ENCODE measurements at regions not wholly inside any gene's neighbourhood (a gene's known extent, or its start where the extent isn't known, plus 50 kb on each side); places are given as distances from the start of the nearest gene placed in this dataset.

DNA sequence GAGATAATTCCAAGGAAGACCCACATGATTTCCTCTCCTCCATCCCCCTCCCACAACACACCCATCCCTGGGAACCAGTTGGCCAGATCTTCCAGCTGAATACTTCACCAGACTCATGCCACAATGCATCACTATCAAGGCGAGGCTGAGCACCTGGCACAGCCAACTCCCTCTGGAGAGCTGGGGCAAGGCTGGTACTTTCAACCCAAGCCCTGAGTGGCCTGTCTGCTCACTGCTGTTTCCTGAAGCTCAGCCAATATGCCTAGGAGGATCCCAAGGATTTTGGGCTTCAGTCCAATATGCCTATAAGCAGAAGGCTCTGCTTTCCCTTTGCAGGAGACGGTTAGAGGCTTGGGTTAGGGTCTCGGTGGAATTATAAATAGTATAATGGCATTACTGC lies 90.9 kb upstream of the NEO1 start:
- no peak for ATAC-seq
- no peak overlapping the region for H3K27ac ChIP-seq
- no peaks in the 10 kb centered on the region for H3K27me3 ChIP-seq (ENCODE audit: low read depth)
- TF ChIP-seq, protein P1, sequence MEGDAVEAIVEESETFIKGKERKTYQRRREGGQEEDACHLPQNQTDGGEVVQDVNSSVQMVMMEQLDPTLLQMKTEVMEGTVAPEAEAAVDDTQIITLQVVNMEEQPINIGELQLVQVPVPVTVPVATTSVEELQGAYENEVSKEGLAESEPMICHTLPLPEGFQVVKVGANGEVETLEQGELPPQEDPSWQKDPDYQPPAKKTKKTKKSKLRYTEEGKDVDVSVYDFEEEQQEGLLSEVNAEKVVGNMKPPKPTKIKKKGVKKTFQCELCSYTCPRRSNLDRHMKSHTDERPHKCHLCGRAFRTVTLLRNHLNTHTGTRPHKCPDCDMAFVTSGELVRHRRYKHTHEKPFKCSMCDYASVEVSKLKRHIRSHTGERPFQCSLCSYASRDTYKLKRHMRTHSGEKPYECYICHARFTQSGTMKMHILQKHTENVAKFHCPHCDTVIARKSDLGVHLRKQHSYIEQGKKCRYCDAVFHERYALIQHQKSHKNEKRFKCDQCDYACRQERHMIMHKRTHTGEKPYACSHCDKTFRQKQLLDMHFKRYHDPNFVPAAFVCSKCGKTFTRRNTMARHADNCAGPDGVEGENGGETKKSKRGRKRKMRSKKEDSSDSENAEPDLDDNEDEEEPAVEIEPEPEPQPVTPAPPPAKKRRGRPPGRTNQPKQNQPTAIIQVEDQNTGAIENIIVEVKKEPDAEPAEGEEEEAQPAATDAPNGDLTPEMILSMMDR (IDR thresholded peaks at IDR 0.05): no peak
- H3K36me3 ChIP-seq: no peaks in the 10 kb centered on the region
- no peak overlapping the region for H3K4me3 ChIP-seq
- H3K4me1 ChIP-seq: no peaks in the 10 kb centered on the region
- intact Hi-C loops (cut with DNase I): no loop called here
- no peaks in the 10 kb centered on the region for H3K9me3 ChIP-seq
- DNase-seq: no peak

DNA sequence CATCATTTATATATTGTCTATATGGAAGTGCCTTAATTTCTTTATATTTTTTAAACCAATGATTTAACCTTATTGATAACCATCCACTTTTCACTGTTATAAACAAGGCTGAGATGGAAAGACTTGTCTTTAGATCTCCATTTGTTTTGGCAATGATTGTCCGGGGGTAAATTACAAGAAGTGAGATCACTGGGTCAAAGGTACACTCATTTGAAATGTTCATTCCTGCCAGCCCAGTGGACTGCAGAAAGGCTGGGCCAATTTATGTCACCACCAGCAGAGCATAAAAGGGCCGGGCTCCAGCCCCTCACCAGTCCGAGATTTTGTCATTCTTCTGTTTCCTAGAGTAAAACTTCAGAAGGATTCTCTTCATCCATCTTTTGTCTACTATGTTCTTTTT lies 93.6 kb upstream of the NEO1 start:
- H3K4me3 ChIP-seq: no peak overlapping the region
- H3K27me3 ChIP-seq (ENCODE audit: low read depth): no peaks in the 10 kb centered on the region

DNA sequence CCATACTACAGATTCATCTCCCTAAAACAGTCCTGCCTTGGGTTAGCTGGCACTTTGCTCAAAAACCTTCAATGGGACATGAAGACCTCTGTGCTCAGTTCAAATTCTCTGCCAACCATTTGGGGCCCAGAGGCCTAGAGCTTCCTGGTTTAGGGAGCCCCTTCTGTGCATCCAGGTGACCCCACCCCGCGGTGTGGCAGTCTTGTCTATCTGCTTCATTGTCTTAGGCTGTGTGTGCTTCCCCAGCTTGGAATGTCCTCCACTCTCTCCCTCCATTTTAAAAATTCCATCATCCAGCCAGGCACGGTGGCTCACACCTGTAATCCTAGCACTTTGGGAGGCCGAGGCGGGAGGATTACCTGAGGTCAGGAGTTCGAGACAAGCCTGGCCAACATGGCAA lies 99.0 kb upstream of the NEO1 start:
- TF ChIP-seq, protein P1 (IDR thresholded peaks at IDR 0.05): no peak
- Histone ChIP-seq H3K36me3 (no peaks in the 10 kb centered on the region), H3K27me3 (ENCODE audit: low read depth) (no peaks in the 10 kb centered on the region), H3K4me1 (no peaks in the 10 kb centered on the region), H3K9me3 (peaks cover 1% of the 10 kb centered on the region), H3K4me3 (no peak overlapping the region), H3K27ac (no peak overlapping the region)
- intact Hi-C loops (cut with DNase I): no loop called here
- no peak for DNase-seq
- no peak for ATAC-seq

More for the DNA sequence above, 93.6 kb upstream of the NEO1 start:
- ATAC-seq: no peak
- intact Hi-C loops (cut with DNase I): no loop called here
- Histone ChIP-seq H3K9me3 (no peaks in the 10 kb centered on the region), H3K27ac (no peak overlapping the region), H3K36me3 (no peaks in the 10 kb centered on the region), H3K4me1 (no peaks in the 10 kb centered on the region)
- no peak for DNase-seq
- TF ChIP-seq, protein P1 (IDR thresholded peaks at IDR 0.05): no peak

DNA sequence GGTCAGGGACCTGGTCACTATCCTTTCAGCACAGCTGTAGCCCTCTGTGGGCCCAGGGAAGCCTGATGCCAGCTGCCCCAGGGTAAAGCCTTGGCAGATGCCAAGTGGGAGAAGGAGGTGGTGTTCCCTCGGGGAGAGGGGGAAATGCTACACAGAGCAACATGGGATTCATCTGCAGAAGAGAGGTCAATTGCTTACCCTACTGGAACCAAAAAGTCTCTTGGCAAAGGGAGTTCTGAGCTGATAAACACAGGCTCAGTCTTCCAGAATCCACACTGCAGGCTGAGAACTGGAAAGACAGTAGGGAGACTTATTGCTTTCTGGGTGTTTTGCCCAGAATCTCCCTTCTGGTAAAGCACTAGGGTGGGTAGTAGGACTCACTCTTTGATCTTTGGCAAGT lies 100.1 kb upstream of the NEO1 start:
- DNase-seq (no peak), ATAC-seq (no peak)
- intact Hi-C loops (cut with DNase I): no loop called here
- Histone ChIP-seq H3K4me3 (no peak overlapping the region), H3K9me3 (peaks cover 13% of the 10 kb centered on the region), H3K27me3 (ENCODE audit: low read depth) (no peaks in the 10 kb centered on the region), H3K27ac (no peak overlapping the region), H3K36me3 (no peaks in the 10 kb centered on the region), H3K4me1 (no peaks in the 10 kb centered on the region)
- TF ChIP-seq, protein P1 (IDR thresholded peaks at IDR 0.05): no peak

DNA sequence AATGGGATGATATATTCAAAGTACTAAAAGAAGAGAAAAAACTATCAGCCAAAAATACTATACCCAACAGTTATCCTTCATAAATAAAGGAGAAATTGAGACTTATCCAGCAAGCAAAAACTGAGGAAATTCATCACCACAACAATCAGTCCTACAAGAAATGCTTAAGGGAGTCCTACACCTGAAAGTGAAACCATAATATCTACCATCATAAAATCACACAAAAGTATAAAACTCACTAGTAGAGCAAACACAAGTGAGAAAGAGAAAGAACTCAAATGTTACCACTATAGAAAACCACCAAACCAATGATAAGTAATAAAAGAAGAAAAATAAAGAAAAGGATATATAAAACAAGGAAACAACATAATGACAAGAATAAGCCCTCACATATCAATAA lies 103.6 kb upstream of the NEO1 start:
- peaks cover 14% of the 10 kb centered on the region for H3K9me3 ChIP-seq
- DNase-seq (no peak), ATAC-seq (no peak)
- TF ChIP-seq, protein P1 (IDR thresholded peaks at IDR 0.05): no peak
- H3K36me3 ChIP-seq: no peaks in the 10 kb centered on the region
- H3K4me3 ChIP-seq: no peak overlapping the region
- no peak overlapping the region for H3K27ac ChIP-seq
- intact Hi-C loops (cut with DNase I): no loop called here
- H3K4me1 ChIP-seq: no peaks in the 10 kb centered on the region
- H3K27me3 ChIP-seq (ENCODE audit: low read depth): no peaks in the 10 kb centered on the region

DNA sequence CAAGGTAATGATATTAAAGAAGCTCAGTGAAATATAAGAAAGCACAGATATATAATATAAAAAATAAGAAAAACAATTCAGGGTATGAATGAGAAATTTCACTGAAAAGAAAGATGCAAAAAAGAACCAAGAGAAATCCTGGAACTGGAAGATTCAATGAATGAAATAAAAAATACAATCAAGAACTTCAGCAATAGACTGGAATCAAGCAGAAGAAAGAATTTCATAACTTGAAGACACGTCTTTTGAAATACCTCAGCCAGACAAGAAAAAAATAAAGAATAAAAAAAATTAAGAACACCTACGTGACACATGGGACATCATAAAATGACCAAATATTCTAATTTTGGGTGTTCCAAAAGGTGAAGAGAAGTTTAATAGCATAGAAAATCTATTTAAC lies 104.6 kb upstream of the NEO1 start:
- peaks cover 14% of the 10 kb centered on the region for H3K9me3 ChIP-seq
- no peak overlapping the region for H3K27ac ChIP-seq
- TF ChIP-seq, protein P1 (IDR thresholded peaks at IDR 0.05): no peak
- H3K4me3 ChIP-seq: no peak overlapping the region
- intact Hi-C loops (cut with DNase I): no loop called here
- DNase-seq (no peak), ATAC-seq (no peak)
- no peaks in the 10 kb centered on the region for H3K27me3 ChIP-seq (ENCODE audit: low read depth)
- H3K36me3 ChIP-seq: no peaks in the 10 kb centered on the region
- H3K4me1 ChIP-seq: no peaks in the 10 kb centered on the region
